ENCODE measurements at regions not wholly inside any gene's neighbourhood (a gene's known extent, or its start where the extent isn't known, plus 50 kb on each side); places are given as distances from the start of the nearest gene placed in this dataset.
A peak's percentile ranks its signal among the peaks of the same experiment; 100 is the strongest.
"Not testable (repeated sequence)": the region's sequence is repeated elsewhere in the genome, so short reads cannot be mapped to it uniquely, and the experiment has no call there.

DNA sequence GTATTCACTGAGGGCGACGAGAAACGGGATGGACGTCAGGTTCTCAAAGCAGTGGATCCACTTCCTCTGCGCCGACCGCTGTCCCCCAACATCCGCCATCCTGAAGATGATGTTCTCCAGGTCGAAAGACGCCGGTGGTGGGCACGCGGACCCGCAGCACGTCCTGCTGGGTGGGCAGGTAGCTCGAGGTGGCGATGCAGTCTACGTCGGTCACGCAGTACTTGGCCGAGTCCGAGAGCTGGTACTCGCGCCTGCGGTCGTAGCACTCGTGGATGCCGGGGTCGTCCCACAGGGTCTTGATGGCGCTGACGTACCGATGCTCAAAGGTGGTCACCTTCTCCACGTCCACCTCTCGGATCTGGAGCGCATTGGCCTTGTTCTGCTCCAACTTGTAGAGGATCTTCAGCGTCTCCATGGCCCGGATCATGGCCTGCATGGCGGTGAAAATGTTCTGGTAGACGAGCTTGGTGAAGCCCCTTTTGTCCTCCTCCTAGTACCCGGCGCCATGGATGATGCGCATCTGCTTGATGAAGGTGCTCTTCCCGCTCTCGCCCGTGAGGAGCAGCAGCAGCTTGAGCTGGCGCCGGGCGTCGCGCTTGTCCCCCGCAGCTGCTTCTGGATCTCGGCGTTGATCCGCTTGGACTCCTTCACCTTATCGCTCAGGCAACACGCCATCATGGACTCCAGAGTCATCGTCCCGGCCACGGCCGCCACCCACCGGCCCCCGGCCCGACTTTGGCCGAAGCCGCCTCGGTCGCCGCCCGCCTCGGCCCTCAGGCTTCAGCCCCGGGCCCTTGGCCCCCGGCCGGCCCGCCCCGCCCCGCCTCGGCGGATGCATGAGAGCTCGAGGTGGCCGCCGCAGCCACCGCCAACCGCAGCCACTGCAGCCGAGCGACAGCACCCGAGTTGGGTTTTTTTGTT, 122.9 kb upstream of the KCTD7 start:
- TF ChIP-seq, protein P1, sequence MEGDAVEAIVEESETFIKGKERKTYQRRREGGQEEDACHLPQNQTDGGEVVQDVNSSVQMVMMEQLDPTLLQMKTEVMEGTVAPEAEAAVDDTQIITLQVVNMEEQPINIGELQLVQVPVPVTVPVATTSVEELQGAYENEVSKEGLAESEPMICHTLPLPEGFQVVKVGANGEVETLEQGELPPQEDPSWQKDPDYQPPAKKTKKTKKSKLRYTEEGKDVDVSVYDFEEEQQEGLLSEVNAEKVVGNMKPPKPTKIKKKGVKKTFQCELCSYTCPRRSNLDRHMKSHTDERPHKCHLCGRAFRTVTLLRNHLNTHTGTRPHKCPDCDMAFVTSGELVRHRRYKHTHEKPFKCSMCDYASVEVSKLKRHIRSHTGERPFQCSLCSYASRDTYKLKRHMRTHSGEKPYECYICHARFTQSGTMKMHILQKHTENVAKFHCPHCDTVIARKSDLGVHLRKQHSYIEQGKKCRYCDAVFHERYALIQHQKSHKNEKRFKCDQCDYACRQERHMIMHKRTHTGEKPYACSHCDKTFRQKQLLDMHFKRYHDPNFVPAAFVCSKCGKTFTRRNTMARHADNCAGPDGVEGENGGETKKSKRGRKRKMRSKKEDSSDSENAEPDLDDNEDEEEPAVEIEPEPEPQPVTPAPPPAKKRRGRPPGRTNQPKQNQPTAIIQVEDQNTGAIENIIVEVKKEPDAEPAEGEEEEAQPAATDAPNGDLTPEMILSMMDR (conservative IDR thresholded peaks at IDR 0.05) = 0 out of 2 replicates have a peak, but pooled peaks have one; percentile 10
- H3K27ac ChIP-seq = peak overlapping the region; percentile 43; the same call in 1 of the 2 replicates

DNA sequence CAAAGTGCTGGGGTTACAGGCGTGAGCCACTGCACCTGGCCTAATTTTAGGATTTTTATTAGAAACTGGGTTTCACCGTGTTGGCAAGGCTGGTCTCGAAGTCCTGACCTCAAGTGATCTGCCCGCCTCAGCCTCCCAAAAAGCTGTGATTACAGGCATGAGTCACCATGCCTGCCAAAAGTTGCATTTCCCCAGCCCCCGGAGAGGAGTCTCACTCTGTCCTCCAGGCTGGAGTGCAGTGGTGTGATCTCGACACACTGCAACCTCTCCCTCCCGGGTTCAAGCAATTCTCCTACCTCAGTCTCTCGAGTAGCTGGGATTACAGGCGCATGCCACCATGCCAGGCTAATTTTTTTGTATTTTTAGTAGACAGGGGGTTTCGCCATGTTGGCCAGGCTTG, 122.0 kb upstream of the KCTD7 start:
- not testable (repeated sequence) for H3K27ac ChIP-seq

DNA sequence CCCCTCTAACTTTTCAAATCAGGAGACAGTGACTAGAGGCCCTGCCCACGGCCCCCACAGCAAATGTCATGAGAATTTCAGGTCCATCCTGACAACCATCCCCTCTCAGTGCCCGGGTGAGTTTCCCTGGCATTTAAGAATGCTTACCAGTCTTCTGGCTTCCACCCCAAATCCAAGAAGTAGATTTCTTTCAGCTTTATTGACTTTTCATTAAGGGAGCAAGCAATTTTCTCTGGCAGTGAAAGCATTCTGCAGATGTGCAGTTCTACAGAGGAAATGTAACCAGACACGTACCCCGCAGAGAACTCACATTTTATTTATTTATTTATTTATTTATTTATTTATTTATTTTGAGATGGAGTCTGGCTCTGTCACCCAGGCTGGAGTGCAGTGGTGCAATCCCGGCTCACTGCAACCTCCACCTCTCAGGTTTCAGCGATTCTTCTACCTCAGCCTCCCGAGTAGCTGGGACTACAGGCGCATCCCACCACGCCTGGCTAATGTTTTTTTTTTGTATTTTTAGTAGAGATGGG, 120.9 kb upstream of the KCTD7 start:
- H3K27ac ChIP-seq = no peak overlapping the region
- TF ChIP-seq, protein P1 (conservative IDR thresholded peaks at IDR 0.05) = no peak

DNA sequence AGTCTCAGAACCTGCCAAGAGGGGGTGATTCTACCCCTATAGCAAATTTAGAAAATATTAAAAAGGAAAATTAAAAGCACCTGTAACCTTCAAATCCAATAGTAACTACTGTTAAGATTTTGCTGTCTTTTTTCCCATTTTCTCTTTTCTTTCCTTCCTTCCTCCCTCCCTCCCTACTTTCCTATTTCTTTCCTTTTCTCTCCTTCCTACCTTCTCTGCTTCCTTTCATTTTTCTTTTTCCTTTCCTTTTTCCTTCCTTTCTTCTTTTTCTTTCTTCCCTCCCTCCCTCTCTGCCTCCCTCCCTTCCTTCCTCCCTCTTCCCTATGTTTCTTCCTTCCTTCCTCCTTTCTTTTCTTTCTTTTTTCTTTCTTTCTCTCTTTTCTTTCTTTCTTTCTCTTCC, 120.2 kb upstream of the KCTD7 start:
- no peak overlapping the region for H3K27ac ChIP-seq
- TF ChIP-seq, protein P1 (conservative IDR thresholded peaks at IDR 0.05) = no peak

DNA sequence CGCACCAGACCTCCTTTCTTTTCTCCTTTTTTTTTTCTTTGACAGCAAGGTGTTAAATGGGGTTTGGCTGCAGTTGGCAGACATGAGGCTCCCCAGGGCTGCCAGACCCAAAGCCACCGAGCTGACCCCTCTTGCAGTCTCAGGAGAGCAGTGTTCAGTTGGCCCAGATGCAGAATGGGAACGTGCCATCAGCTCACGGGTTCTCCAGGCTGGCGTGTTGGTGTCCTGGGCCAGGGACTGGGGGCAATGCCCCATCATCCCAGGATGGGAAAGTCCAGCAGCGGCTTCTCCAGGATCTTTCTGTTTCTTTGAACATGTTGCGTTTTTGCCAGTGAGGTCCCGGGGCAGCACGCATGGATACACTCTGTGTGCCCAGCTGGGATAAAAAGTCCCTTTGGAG, 114.6 kb upstream of the KCTD7 start:
- TF ChIP-seq, protein P1 (conservative IDR thresholded peaks at IDR 0.05) = no peak
- no peak overlapping the region for H3K27ac ChIP-seq

DNA sequence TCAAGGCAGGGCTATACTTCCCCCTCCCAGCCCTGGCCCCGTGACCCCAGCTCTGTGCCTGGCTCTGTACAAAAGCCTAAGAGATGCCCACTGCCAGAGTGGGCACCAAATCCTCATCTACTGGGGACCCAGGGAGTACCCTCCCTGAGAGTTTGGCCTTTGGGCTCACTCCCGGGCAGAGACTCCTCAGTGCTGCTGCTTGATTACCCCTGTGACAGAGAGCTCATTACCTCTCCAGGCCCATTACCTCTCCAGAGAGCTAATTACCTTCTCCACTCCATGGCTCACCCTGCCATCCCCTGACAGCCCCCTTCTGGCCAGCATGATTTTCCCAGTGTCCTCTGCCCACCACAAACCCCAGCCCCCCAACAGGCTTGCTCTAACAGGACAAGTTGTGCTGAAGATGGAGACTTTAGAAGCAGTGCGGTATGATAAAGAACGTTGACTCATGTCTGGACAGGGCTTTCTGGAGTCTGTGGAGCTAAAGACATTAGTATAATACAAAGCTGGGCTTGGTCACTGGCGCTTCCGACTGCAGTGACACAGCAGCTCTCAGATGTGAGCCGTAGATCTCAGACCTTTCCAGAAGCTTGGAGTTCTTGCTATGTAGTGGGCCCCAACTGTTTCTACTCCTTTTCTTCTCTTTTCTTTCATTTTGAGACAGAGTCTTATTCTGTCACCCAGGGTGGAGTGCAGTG, 111.3 kb upstream of the KCTD7 start:
- TF ChIP-seq, protein P1 (conservative IDR thresholded peaks at IDR 0.05) = no peak
- H3K27ac ChIP-seq = no peak overlapping the region

DNA sequence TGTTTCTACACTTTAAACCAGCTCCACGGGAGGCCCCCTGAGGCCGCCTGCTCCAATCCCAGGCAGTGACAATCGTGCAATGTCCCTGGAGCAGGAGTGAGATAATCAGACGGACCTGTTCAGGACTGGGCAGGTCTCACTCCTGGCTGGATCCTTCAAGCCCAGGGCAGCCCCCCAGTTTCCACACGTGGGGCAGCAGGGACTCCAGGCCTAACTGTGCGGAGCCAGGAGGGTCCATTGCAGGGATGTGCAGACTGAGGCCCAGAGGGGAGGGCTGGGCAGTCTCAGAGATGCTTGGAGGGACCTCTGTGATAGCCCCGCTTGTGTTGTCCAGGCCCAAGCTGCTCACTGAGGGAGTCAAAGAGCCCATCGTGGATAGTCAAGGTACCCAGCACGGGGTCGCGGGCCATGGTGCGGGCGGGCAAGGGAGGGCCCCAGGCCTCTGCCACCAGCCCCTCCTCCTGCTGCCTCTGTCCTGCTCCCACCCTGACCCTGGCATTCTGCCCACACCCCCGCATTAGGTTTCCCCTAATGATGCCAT, 110.5 kb upstream of the KCTD7 start:
- no peak overlapping the region for H3K27ac ChIP-seq
- TF ChIP-seq, protein P1 (conservative IDR thresholded peaks at IDR 0.05) = no peak

Measured in VCaP (cell line).